ENCODE measurements at regions not wholly inside any gene's neighbourhood (a gene's known extent, or its start where the extent isn't known, plus 50 kb on each side); places are given as distances from the start of the nearest gene placed in this dataset.

GRCh38 chrX:9110808-9111207, 76.9 kb upstream of the FAM9B start:
- in situ Hi-C loops (cut with HindIII; ENCODE audit: low sequenced_read_pairs): no loop called here
- DNase-seq (ENCODE audit: low read depth, low spot score): no peak
- no peak for TF ChIP-seq CTCF (IDR thresholded peaks at IDR 0.05; ENCODE audit: low read depth, low read length)
- H3K4me3 ChIP-seq (ENCODE audit: low read depth, low read length): no peak overlapping the region

- in situ Hi-C loops (cut with HindIII; ENCODE audit: low sequenced_read_pairs): no loop called here
- TF ChIP-seq CTCF (IDR thresholded peaks at IDR 0.05; ENCODE audit: low read depth, low read length): no peak
- DNase-seq (ENCODE audit: low read depth, low spot score): no peak
- H3K4me3 ChIP-seq (ENCODE audit: low read depth, low read length): no peak overlapping the region
Measured at GRCh38 chrX:9114245-9114644, 80.3 kb upstream of the FAM9B start.

GRCh38 chrX:9117851-9118250, 83.9 kb upstream of the FAM9B start:
- TF ChIP-seq CTCF (IDR thresholded peaks at IDR 0.05; ENCODE audit: low read depth, low read length): no peak
- no peak overlapping the region for H3K4me3 ChIP-seq (ENCODE audit: low read depth, low read length)
- no peak for DNase-seq (ENCODE audit: low read depth, low spot score)
- in situ Hi-C loops (cut with HindIII; ENCODE audit: low sequenced_read_pairs): no loop called here

- in situ Hi-C loops (cut with HindIII; ENCODE audit: low sequenced_read_pairs): no loop called here
Measured at GRCh38 chrX:9122519-9123245, 88.8 kb upstream of the FAM9B start.

GRCh38 chrX:9127986-9128385, 94.1 kb upstream of the FAM9B start:
- no peak for TF ChIP-seq CTCF (IDR thresholded peaks at IDR 0.05; ENCODE audit: low read depth, low read length)
- no peak for DNase-seq (ENCODE audit: low read depth, low spot score)
- H3K4me3 ChIP-seq (ENCODE audit: low read depth, low read length): no peak overlapping the region
- in situ Hi-C loops (cut with HindIII; ENCODE audit: low sequenced_read_pairs): no loop called here

More at GRCh38 chrX:9122519-9123245, 88.8 kb upstream of the FAM9B start:
- DNase-seq (ENCODE audit: low read depth, low spot score): peak; percentile 52
- no peak overlapping the region for H3K4me3 ChIP-seq (ENCODE audit: low read depth, low read length)
- no peak for TF ChIP-seq CTCF (IDR thresholded peaks at IDR 0.05; ENCODE audit: low read depth, low read length)

GRCh38 chrX:9130031-9130430, 96.1 kb upstream of the FAM9B start:
- in situ Hi-C loops (cut with HindIII; ENCODE audit: low sequenced_read_pairs): no loop called here
- no peak for DNase-seq (ENCODE audit: low read depth, low spot score)
- no peak for TF ChIP-seq CTCF (IDR thresholded peaks at IDR 0.05; ENCODE audit: low read depth, low read length)
- no peak overlapping the region for H3K4me3 ChIP-seq (ENCODE audit: low read depth, low read length)

All from astrocyte of the spinal cord (primary cell).